ENCODE measurements at regions not wholly inside any gene's neighbourhood (a gene's known extent, or its start where the extent isn't known, plus 50 kb on each side); places are given as distances from the start of the nearest gene placed in this dataset. TPM values are rescaled to one million over a fixed set of nuclear protein-coding genes. Genes with fewer than 3 reads are reported as not detected.

- DNase-seq (ENCODE audit: low read depth, low spot score) = no peak
- CTCF ChIA-PET = interaction anchor here (5.3 to 7.1 kb wide), 2 partner anchors 7 to 148 kb away, joined by 21 to 91 read pairs; no protein-coding TSS in a partner anchor
- Histone ChIP-seq H3K4me3 (ENCODE audit: low read depth, low read length) (no peak overlapping the region), H3K27ac (ENCODE audit: low read depth, low read length) (no peak overlapping the region), H3K9me3 (ENCODE audit: control insufficient read depth, insufficient read depth, low read length) (no peaks in the 10 kb centered on the region), H3K27me3 (ENCODE audit: control insufficient read depth, insufficient read depth, low read length) (no peaks in the 10 kb centered on the region)
- TF ChIP-seq, protein P1, sequence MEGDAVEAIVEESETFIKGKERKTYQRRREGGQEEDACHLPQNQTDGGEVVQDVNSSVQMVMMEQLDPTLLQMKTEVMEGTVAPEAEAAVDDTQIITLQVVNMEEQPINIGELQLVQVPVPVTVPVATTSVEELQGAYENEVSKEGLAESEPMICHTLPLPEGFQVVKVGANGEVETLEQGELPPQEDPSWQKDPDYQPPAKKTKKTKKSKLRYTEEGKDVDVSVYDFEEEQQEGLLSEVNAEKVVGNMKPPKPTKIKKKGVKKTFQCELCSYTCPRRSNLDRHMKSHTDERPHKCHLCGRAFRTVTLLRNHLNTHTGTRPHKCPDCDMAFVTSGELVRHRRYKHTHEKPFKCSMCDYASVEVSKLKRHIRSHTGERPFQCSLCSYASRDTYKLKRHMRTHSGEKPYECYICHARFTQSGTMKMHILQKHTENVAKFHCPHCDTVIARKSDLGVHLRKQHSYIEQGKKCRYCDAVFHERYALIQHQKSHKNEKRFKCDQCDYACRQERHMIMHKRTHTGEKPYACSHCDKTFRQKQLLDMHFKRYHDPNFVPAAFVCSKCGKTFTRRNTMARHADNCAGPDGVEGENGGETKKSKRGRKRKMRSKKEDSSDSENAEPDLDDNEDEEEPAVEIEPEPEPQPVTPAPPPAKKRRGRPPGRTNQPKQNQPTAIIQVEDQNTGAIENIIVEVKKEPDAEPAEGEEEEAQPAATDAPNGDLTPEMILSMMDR (IDR thresholded peaks at IDR 0.05; ENCODE audit: low read depth, low read length) = no peak
- POLR2A ChIA-PET = interaction anchor here (0.6 kb wide), 2 partner anchors 27 to 35 kb away, joined by 3 to 4 read pairs; no protein-coding TSS in a partner anchor
These were observed 94.8 kb downstream of the LRRC74A start for GRCh38 chr14:76921088-76921399.

GRCh38 chr14:76920331-76921087 is 94.3 kb downstream of the LRRC74A start:
- no peak overlapping the region for H3K4me3 ChIP-seq (ENCODE audit: low read depth, low read length)
- TF ChIP-seq, protein P1 (IDR thresholded peaks at IDR 0.05; ENCODE audit: low read depth, low read length) = no peak
- H3K9me3 ChIP-seq (ENCODE audit: control insufficient read depth, insufficient read depth, low read length) = no peaks in the 10 kb centered on the region
- peak overlapping the region; percentile 98 for H3K27ac ChIP-seq (ENCODE audit: low read depth, low read length)
- DNase-seq (ENCODE audit: low read depth, low spot score) = no peak
- ChIA-PET POLR2A (interaction anchor here (0.6 to 4.2 kb wide), 9 partner anchors 16 to 131 kb away, joined by 3 to 45 read pairs (median 15); partner anchors contain the start of gene IRF2BPL), CTCF (interaction anchor here (0.6 to 7.1 kb wide), 7 partner anchors 7 to 149 kb away, joined by 3 to 91 read pairs (median 5); no protein-coding TSS in a partner anchor)
- no peaks in the 10 kb centered on the region for H3K27me3 ChIP-seq (ENCODE audit: control insufficient read depth, insufficient read depth, low read length)

GRCh38 chr14:76919431-76920330 is 93.5 kb downstream of the LRRC74A start:
- TF ChIP-seq, protein P1 (IDR thresholded peaks at IDR 0.05; ENCODE audit: low read depth, low read length) = no peak
- CTCF ChIA-PET = interaction anchor here (0.6 to 7.1 kb wide), 10 partner anchors 34 to 150 kb away, joined by 3 to 91 read pairs (median 4); no protein-coding TSS in a partner anchor
- peak; percentile 59 for DNase-seq (ENCODE audit: low read depth, low spot score)
- H3K9me3 ChIP-seq (ENCODE audit: control insufficient read depth, insufficient read depth, low read length) = no peaks in the 10 kb centered on the region
- POLR2A ChIA-PET = interaction anchor here (0.6 to 4.2 kb wide), 20 partner anchors 15 to 132 kb away, joined by 3 to 45 read pairs (median 15); partner anchors contain the start of gene IRF2BPL
- no peaks in the 10 kb centered on the region for H3K27me3 ChIP-seq (ENCODE audit: control insufficient read depth, insufficient read depth, low read length)
- H3K4me3 ChIP-seq (ENCODE audit: low read depth, low read length) = peak overlapping the region; percentile 15
- peak overlapping the region; percentile 98 for H3K27ac ChIP-seq (ENCODE audit: low read depth, low read length)

Small RNA genes lying in the stretch of these regions (small RNA-seq; reads per million reads assigned to genes)
- not detected for gene RN7SL356P (ENCODE audit: insufficient read length, low read depth)
